SKM-1 treated with dmso at 0.1 percent for 144 hours (cell line): ENCODE measurements at regions not wholly inside any gene's neighbourhood (a gene's known extent, or its start where the extent isn't known, plus 50 kb on each side); places are given as distances from the start of the nearest gene placed in this dataset.
"Not testable (repeated sequence)": the region's sequence is repeated elsewhere in the genome, so short reads cannot be mapped to it uniquely, and the experiment has no call there.

Experiments used
- DNase-seq: peaks from one replicate; lab custom pipeline; 2025; ENCODE audit not compliant: unreplicated experiment; lab: John Stamatoyannopoulos, UW

- DNase-seq: no peak
Measured at GRCh38 chr11:19627566-19627965, 85.1 kb upstream of the NAV2 start.

- DNase-seq: peak; percentile 81
Measured at GRCh38 chr11:19625438-19625837, 87.2 kb upstream of the NAV2 start.

- no peak for DNase-seq
Measured at GRCh38 chr11:19617696-19618523, 94.7 kb upstream of the NAV2 start.

- no peak for DNase-seq
Measured at GRCh38 chr11:19615341-19616183, 97.1 kb upstream of the NAV2 start.

GRCh38 chr11:19614370-19614940 is 98.2 kb upstream of the NAV2 start:
- DNase-seq: no peak

GRCh38 chr11:19612025-19612424 is 100.6 kb upstream of the NAV2 start:
- DNase-seq: not testable (repeated sequence)

GRCh38 chr11:19607656-19608360 is 104.8 kb upstream of the NAV2 start:
- no peak for DNase-seq

- DNase-seq: no peak
Measured at GRCh38 chr11:19606856-19607655, 105.6 kb upstream of the NAV2 start.

- no peak for DNase-seq
Measured at GRCh38 chr11:19605520-19606371, 106.9 kb upstream of the NAV2 start.

- DNase-seq: no peak
Measured at GRCh38 chr11:19604679-19605375, 107.8 kb upstream of the NAV2 start.

GRCh38 chr11:19603771-19604170 is 108.9 kb upstream of the NAV2 start:
- DNase-seq: no peak

GRCh38 chr11:19602891-19603290 is 109.7 kb upstream of the NAV2 start:
- no peak for DNase-seq

GRCh38 chr11:19602406-19602805 is 110.2 kb upstream of the NAV2 start:
- no peak for DNase-seq

- DNase-seq: no peak
Measured at GRCh38 chr11:19601235-19601634, 111.4 kb upstream of the NAV2 start.

GRCh38 chr11:19599681-19600080 is 113.0 kb upstream of the NAV2 start:
- no peak for DNase-seq

- no peak for DNase-seq
Measured at GRCh38 chr11:19598876-19599486, 113.7 kb upstream of the NAV2 start.

- no peak for DNase-seq
Measured at GRCh38 chr11:19598456-19598855, 114.2 kb upstream of the NAV2 start.

- DNase-seq: no peak
Measured at GRCh38 chr11:19597876-19598275, 114.8 kb upstream of the NAV2 start.
